SW480 (cell line): ENCODE measurements at regions not wholly inside any gene's neighbourhood (a gene's known extent, or its start where the extent isn't known, plus 50 kb on each side); places are given as distances from the start of the nearest gene placed in this dataset.
A peak's percentile ranks its signal among the peaks of the same experiment; 100 is the strongest.
"Not testable (repeated sequence)": the region's sequence is repeated elsewhere in the genome, so short reads cannot be mapped to it uniquely, and the experiment has no call there.

Experiments used
- DNase-seq: peaks from one replicate; pipeline ENCODE4 v3.0.0-alpha.2; 2016; ENCODE audit warnings: low spot score

- no peak for DNase-seq
These were observed 233.6 kb upstream of the SEMA3E start for GRCh38 chr7:83882551-83882950.

GRCh38 chr7:83879063-83879462, 230.1 kb upstream of the SEMA3E start:
- DNase-seq = no peak

- DNase-seq = no peak
These were observed 229.7 kb upstream of the SEMA3E start for GRCh38 chr7:83878614-83879013.

- DNase-seq = no peak
These were observed 227.7 kb upstream of the SEMA3E start for GRCh38 chr7:83876593-83876992.

- no peak for DNase-seq
These were observed 224.5 kb upstream of the SEMA3E start for GRCh38 chr7:83873459-83873858.

- DNase-seq = peak; percentile 91
These were observed 223.6 kb upstream of the SEMA3E start for GRCh38 chr7:83872501-83872900.

- DNase-seq = no peak
These were observed 221.6 kb upstream of the SEMA3E start for GRCh38 chr7:83870515-83870914.

GRCh38 chr7:83866582-83866981, 217.6 kb upstream of the SEMA3E start:
- DNase-seq = peak; percentile 26

GRCh38 chr7:83864551-83864950, 215.6 kb upstream of the SEMA3E start:
- no peak for DNase-seq

GRCh38 chr7:83863906-83864305, 215.0 kb upstream of the SEMA3E start:
- no peak for DNase-seq

GRCh38 chr7:83861876-83862275, 212.9 kb upstream of the SEMA3E start:
- no peak for DNase-seq

- no peak for DNase-seq
These were observed 210.9 kb upstream of the SEMA3E start for GRCh38 chr7:83859827-83860226.

- no peak for DNase-seq
These were observed 208.8 kb upstream of the SEMA3E start for GRCh38 chr7:83857691-83858090.

- DNase-seq = no peak
These were observed 207.2 kb upstream of the SEMA3E start for GRCh38 chr7:83856094-83856493.

- DNase-seq = no peak
These were observed 203.2 kb upstream of the SEMA3E start for GRCh38 chr7:83852136-83852535.

GRCh38 chr7:83851551-83851950, 202.6 kb upstream of the SEMA3E start:
- DNase-seq = no peak

- DNase-seq = no peak
These were observed 202.0 kb upstream of the SEMA3E start for GRCh38 chr7:83850941-83851340.

GRCh38 chr7:83850125-83850524, 201.2 kb upstream of the SEMA3E start:
- DNase-seq = no peak

- DNase-seq = no peak
These were observed 200.2 kb upstream of the SEMA3E start for GRCh38 chr7:83849131-83849530.

GRCh38 chr7:83842894-83843293, 194.0 kb upstream of the SEMA3E start:
- DNase-seq = no peak

- DNase-seq = no peak
These were observed 188.7 kb upstream of the SEMA3E start for GRCh38 chr7:83837683-83838082.

GRCh38 chr7:83836028-83836427, 187.1 kb upstream of the SEMA3E start:
- no peak for DNase-seq

- no peak for DNase-seq
These were observed 186.5 kb upstream of the SEMA3E start for GRCh38 chr7:83835424-83835823.

- DNase-seq = not testable (repeated sequence)
These were observed 184.8 kb upstream of the SEMA3E start for GRCh38 chr7:83833721-83834120.

- DNase-seq = no peak
These were observed 183.1 kb upstream of the SEMA3E start for GRCh38 chr7:83832009-83832408.
